ENCODE measurements at regions not wholly inside any gene's neighbourhood (a gene's known extent, or its start where the extent isn't known, plus 50 kb on each side); places are given as distances from the start of the nearest gene placed in this dataset.

GRCh38 chr18:21997207-21998143 lies 171.9 kb upstream of the GATA6 start:
- TF ChIP-seq CTCF (IDR thresholded peaks at IDR 0.05; ENCODE audit: poor library complexity, severe bottlenecking) (peak; percentile 41), EZH2 (IDR thresholded peaks at IDR 0.05; ENCODE audit: borderline replicate concordance, insufficient read depth, low read length, poor library complexity, severe bottlenecking) (no peak)
